Stimulated activated CD8-positive, alpha-beta memory T cell treated with anti-CD3 and anti-CD28 coated beads, Interleukin-7, amount 100 ng/mL, for 4 hours (primary cell): ENCODE measurements at regions not wholly inside any gene's neighbourhood (a gene's known extent, or its start where the extent isn't known, plus 50 kb on each side); places are given as distances from the start of the nearest gene placed in this dataset.
A peak's percentile ranks its signal among the peaks of the same experiment; 100 is the strongest.
"Not testable (repeated sequence)": the region's sequence is repeated elsewhere in the genome, so short reads cannot be mapped to it uniquely, and the experiment has no call there.

ENCODE experiments used
- DNase-seq, 2 donors: peaks; one replicate each; pipeline ENCODE4 v3.0.0-alpha.2; 2020; ENCODE audit warnings: low read depth in 2 of 2

- no peak for DNase-seq
Observed at GRCh38 chr10:3578159-3578558, 206.8 kb downstream of the KLF6 start.

GRCh38 chr10:3574451-3574850 lies 210.6 kb downstream of the KLF6 start:
- DNase-seq: no peak

DNA sequence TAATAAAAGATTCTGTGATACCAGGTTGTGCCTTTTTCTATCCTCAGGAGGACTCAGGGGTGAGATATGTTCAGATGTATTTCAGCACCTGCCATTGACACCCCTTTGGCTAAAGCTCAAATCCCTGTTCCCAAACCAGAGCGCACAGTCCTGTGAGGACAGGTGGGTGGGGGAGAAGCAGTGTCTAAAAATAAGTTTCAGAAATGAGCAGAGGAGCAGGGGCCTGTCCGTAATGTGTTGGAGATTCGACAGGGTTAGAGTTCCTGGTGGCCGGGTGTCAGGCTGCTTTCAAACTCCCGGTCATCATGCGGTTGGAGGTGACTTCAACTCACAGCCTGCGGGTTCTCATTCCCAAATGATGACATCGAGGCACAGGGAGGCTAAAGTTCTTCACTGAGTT lies 211.5 kb downstream of the KLF6 start:
- DNase-seq: no peak

GRCh38 chr10:3571310-3571825 lies 213.6 kb downstream of the KLF6 start:
- DNase-seq: no peak

DNA sequence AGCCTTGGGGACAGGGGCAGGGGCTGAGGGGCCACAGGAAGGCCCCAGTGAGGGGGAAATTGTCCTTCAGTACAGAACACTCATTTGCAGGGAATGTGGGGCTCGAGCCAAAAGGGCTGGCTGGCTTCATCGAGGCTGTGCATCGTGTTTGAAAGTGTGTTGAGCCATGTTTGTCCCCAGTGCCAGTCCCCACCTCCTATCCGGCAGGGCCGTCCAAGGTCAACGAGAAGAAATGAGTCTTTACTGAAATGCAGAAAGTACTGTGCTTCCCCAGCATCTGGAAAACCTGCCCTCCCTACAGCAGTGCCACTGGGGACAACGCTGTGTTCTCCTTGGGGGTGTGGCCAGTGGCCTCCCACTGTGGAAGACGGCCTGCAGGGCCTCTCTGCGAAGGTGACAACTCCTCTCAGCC lies 214.1 kb downstream of the KLF6 start:
- no peak for DNase-seq

DNA sequence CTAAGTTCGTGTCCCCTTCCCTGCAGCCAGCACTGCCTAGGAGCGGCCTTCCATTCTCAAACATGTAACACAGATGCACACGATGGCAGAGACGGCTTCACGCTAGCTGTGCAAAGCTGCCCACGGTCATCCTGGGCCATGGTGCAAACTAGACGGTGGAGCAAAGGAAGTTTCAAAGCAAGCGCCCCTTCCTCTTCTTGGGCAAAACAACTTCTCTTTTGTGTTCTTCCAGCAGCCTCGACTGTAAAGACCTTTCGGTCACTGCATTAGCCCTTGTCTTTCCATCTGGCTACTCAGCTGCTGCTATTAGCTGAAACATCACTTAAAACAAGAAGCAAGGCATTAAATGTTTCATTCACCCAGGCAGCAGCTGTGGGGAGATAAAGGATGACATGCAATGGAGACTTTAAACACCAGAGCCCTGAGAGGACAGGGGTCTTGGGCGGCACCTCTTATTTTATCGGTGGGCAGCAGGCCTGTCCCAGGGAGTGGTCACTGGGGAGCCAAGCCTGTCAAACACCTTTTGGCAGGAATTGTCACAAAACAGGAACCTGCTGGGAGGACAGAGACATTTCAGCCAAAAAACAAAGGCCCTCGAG lies 214.8 kb downstream of the KLF6 start:
- no peak for DNase-seq

DNA sequence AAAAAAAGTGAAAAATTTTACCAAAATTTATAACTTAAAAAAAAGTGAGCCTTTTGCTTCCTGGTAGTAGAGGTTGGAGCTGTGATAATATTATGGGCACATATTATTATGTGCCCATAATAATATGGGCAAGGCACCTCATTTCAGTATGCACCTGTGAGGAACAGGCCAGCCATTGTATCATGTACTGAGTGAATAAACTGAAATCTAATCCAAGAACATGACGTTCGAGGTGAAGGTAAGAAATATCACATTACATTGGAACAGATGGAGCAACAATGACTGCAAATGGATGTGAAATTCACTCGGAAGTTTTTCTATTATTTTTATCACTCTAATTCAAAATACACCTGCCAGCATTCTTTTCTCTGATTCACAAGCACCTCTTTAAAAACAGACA lies 216.0 kb downstream of the KLF6 start:
- no peak for DNase-seq

DNA sequence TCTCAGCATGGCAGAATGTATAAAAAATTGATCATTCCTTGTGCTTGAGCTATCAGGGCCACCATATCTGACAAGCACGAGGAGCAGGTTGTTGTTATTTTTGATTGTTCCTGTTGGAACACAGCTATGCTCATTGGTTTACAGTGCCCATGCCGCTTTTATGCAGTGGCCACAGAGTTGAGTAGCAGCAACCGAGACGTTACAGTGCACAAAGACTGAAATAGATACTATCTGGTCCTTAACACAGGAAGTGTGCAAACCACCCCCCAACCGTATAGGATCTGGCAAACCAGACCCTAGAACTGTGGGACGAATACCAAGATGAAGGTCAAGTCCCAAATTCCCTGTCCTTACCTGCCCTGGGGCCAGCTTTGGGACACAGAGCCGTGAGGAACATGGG lies 216.6 kb downstream of the KLF6 start:
- no peak for DNase-seq

GRCh38 chr10:3567291-3567963 lies 217.6 kb downstream of the KLF6 start:
- DNase-seq: no peak

DNA sequence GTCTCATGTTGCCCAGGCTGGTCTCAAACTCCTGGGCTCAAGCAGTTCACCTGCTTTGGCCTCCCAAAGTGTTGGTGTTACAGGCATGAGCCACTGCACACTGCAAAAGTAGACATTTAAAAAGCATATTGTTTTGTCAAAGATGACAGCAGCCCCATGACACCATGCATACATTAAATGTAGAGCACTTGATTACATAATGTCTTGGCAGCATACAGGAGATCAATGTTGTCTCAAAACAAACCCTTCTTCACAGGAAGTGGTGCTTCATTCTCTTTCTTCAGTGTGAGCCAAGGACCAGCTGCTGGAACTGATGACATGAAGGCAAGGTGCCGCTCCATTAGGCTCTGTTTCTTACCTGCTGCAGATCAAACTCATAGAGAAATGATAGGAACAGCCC lies 218.4 kb downstream of the KLF6 start:
- DNase-seq: no peak

DNA sequence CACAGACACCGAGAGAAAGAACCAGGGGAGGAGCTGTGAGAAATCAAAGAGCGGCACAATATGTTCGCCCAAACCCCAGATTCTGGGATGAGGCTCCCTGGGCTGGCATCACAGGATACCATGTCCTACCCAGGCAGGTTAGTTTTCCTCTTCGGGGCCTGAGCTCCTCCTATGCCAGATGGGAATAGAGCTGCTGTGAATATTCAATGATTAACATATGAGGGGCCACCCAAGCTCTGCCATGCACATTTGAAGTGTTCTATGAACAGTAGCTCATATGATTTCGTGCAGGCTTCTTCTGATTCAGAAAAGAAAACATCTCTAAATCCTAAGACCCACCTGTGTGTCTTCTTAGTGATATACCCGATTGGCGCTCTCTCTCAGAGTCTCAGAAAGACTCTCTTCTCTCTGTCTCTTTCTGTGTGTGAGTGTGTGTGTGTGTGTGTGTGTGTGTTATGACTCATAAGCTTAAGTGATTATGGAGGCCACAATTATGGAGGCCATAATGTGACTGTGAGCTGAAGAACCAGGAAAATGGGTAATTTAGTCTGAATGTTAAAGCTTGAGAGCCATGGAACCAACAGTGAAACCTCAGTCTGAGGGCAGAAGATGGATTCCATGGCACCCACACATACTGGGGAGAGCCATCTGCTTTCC lies 220.5 kb downstream of the KLF6 start:
- DNase-seq: no peak

DNA sequence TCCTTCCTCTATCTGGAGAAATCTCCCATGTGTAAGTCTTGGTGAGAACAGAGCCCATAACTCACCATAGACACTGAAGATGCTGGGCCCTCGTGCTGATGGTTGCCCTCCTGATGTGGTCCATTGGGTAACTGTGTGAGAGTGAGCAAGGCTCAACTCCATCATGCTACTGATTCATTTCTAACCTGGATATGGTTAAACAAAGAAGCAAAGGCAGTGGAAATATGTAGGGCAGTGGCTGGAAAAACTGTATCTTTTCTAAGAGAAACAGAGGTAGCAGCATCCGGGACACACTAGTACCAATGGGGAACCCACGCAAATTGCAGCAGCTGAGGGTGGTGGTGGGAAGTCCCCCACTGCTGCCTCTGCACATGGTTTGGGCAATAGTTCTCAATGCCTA lies 221.7 kb downstream of the KLF6 start:
- peak in 1 of 2 donors; percentile 35 for DNase-seq

DNA sequence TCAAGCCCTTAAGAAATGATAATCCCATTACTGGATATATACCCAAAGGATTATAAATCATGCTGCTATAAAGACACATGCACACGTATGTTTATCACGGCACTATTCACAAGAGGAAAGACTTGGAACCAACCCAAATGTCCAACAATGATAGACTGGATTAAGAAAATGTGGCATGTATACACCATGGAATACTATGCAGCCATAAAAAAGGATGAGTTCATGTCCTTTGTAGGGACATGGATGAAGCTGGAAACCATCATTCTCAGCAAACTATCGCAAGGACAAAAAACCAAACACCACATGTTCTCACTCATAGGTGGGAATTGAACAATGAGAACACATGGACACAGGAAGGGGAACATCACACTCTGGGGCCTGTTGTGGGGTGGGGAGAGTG lies 224.4 kb downstream of the KLF6 start:
- not testable (repeated sequence) for DNase-seq

DNA sequence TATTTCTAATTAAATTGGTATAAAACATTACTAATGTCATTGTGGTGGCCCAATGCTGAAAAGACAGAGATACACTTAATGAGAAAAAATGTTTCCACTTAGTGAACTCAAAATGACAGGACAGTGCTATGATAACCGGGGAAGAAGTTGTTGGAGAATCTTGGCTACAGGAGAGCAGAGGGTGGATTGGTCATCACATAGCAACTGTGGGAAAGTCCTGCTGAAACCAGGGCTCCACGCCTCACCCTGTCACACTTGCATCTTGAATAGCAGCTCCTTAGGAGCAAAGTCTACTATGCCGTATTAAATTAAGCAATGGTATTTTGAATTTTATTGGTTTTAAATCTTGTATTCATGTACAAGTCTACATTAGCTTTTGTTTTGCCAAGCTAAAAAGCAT lies 225.5 kb downstream of the KLF6 start:
- no peak for DNase-seq

GRCh38 chr10:3559011-3559410 lies 226.0 kb downstream of the KLF6 start:
- DNase-seq: no peak

- not testable (repeated sequence) for DNase-seq
Observed at GRCh38 chr10:3556191-3557017, 228.6 kb downstream of the KLF6 start.

DNA sequence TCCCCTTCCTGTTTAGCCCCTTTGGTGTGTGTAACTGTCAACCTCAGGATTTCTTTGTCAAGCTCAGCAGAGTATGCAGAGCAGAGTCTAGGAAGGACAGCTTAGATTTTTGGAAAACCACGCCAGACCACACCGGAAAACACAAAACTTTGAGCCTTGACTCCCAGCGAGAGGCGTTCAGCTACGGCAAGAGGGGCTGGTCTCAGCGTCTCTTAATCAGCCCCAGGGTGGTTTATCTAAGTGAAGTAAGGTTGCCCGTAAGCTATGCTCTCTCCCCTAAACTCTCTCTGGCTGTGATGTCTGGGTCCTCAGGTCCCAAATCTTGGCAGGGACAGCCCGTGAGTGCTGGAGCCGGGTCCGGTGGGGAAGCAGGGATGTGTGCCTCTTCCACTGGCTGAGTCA lies 230.9 kb downstream of the KLF6 start:
- no peak for DNase-seq

- DNase-seq: no peak
Observed at GRCh38 chr10:3552281-3552680, 232.7 kb downstream of the KLF6 start.

GRCh38 chr10:3551761-3552160 lies 233.2 kb downstream of the KLF6 start:
- DNase-seq: no peak

- DNase-seq: no peak
Observed at GRCh38 chr10:3549118-3549517, 235.9 kb downstream of the KLF6 start.

- DNase-seq: no peak
Observed at GRCh38 chr10:3548702-3549101, 236.3 kb downstream of the KLF6 start.

DNA sequence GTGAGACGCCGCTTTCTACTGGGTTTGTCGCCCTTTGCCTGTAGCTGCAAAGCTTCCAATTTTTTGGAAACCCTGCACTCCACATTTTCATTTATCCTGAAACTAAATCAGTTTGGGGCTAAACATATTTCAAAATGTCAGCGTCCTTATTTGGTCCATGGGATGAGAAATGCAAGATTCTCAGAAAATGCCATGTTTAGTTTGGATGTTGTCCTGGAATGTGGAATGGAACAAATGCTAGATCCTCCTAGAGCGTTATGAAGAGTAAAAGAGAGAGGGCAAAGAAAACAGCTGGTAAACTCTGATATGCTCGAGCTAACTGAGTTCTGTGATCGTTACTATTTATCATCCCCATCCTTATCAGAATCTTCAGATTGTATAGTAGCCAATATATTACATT lies 236.9 kb downstream of the KLF6 start:
- no peak for DNase-seq
